Progenitor cell of endocrine pancreas (in vitro differentiated cells): ENCODE measurements at regions not wholly inside any gene's neighbourhood (a gene's known extent, or its start where the extent isn't known, plus 50 kb on each side); places are given as distances from the start of the nearest gene placed in this dataset.
A peak's percentile ranks its signal among the peaks of the same experiment; 100 is the strongest.

Source experiments
- DNase-seq: peaks from one replicate; pipeline ENCODE4 v3.0.0; 2021; ENCODE audit warnings: low spot score; ENCODE audit not compliant: unreplicated experiment
- H3K27ac Mint-ChIP-seq: 2 replicates; pipeline ENCODE4 v1.8.0; 2021; ENCODE audit warnings: mild to moderate bottlenecking, moderate library complexity, mixed read lengths
- H3K27me3 Mint-ChIP-seq: 2 replicates; pipeline ENCODE4 v1.8.0; 2021; ENCODE audit warnings: mixed read lengths
- H3K36me3 Mint-ChIP-seq: 2 replicates; pipeline ENCODE4 v1.8.0; 2022; ENCODE audit warnings: mixed read lengths; ENCODE audit not compliant: insufficient read depth
- H3K4me1 Mint-ChIP-seq: 2 replicates; pipeline ENCODE4 v1.8.0; 2021; ENCODE audit warnings: low read depth, mixed read lengths
- H3K4me3 Mint-ChIP-seq: 2 replicates; pipeline ENCODE4 v1.8.0; 2021; ENCODE audit warnings: low read depth, mild to moderate bottlenecking, moderate library complexity, mixed read lengths
- H3K9me3 Mint-ChIP-seq: 2 replicates; pipeline ENCODE4 v1.8.0; 2021; ENCODE audit warnings: low read depth, mixed read lengths
- CTCF ChIP-seq: fragments of 200-600 bp; sonication (generic); IDR thresholded peaks from one replicate; pipeline ENCODE4 v1.5.0; 2021; ENCODE audit warnings: antibody characterized with exemption, mild to moderate bottlenecking; ENCODE audit not compliant: unreplicated experiment

- H3K27ac Mint-ChIP-seq = no peak overlapping the region
- no peaks in the 10 kb centered on the region for H3K9me3 Mint-ChIP-seq
- TF ChIP-seq CTCF = no peak
- no peaks in the 10 kb centered on the region for H3K36me3 Mint-ChIP-seq
- H3K4me1 Mint-ChIP-seq = peaks cover 25% of the 10 kb centered on the region
- H3K27me3 Mint-ChIP-seq = no peaks in the 10 kb centered on the region
- DNase-seq = no peak
- no peak overlapping the region for H3K4me3 Mint-ChIP-seq
These were observed 57.1 kb upstream of the RPL11 start for GRCh38 chr1:23634518-23634839.

GRCh38 chr1:23632479-23633160 lies 59.0 kb upstream of the RPL11 start:
- no peaks in the 10 kb centered on the region for H3K9me3 Mint-ChIP-seq
- no peaks in the 10 kb centered on the region for H3K36me3 Mint-ChIP-seq
- DNase-seq = no peak

GRCh38 chr1:23629708-23630290 lies 61.8 kb upstream of the RPL11 start:
- Mint-ChIP-seq H3K36me3 (no peaks in the 10 kb centered on the region), H3K4me1 (peaks cover 13% of the 10 kb centered on the region), H3K27me3 (peaks cover 4% of the 10 kb centered on the region), H3K4me3 (no peak overlapping the region), H3K27ac (no peak overlapping the region), H3K9me3 (no peaks in the 10 kb centered on the region)
- DNase-seq = no peak
- no peak for TF ChIP-seq CTCF

More at GRCh38 chr1:23632479-23633160, 59.0 kb upstream of the RPL11 start:
- TF ChIP-seq CTCF = no peak
- H3K27ac Mint-ChIP-seq = no peak overlapping the region
- no peak overlapping the region for H3K4me3 Mint-ChIP-seq
- peaks cover 20% of the 10 kb centered on the region for H3K4me1 Mint-ChIP-seq
- peaks cover 4% of the 10 kb centered on the region for H3K27me3 Mint-ChIP-seq

GRCh38 chr1:23628951-23629387 lies 62.6 kb upstream of the RPL11 start:
- Mint-ChIP-seq H3K36me3 (no peaks in the 10 kb centered on the region), H3K27ac (peak overlapping the region; percentile 76), H3K27me3 (peaks cover 4% of the 10 kb centered on the region), H3K4me3 (no peak overlapping the region), H3K9me3 (no peaks in the 10 kb centered on the region), H3K4me1 (peaks cover 11% of the 10 kb centered on the region)
- TF ChIP-seq CTCF = no peak
- no peak for DNase-seq

- no peak for DNase-seq
- Mint-ChIP-seq H3K36me3 (no peaks in the 10 kb centered on the region), H3K9me3 (no peaks in the 10 kb centered on the region), H3K27ac (peak overlapping the region; percentile 34), H3K4me1 (peaks cover 11% of the 10 kb centered on the region), H3K27me3 (peaks cover 4% of the 10 kb centered on the region), H3K4me3 (no peak overlapping the region)
- no peak for TF ChIP-seq CTCF
These were observed 64.4 kb upstream of the RPL11 start for GRCh38 chr1:23627069-23627735.
